22Rv1 (cell line): ENCODE measurements at regions not wholly inside any gene's neighbourhood (a gene's known extent, or its start where the extent isn't known, plus 50 kb on each side); places are given as distances from the start of the nearest gene placed in this dataset.

ENCODE experiments used
- ZFX ChIP-seq: fragments of 450-650 bp; IDR thresholded peaks from 2 replicates; pipeline ENCODE4 v1.6.1; 2017; ENCODE audit warnings: antibody characterized with exemption, borderline replicate concordance
- TF ChIP-seq, protein P1 (sequence below): fragments of 450-650 bp; IDR thresholded peaks from 2 replicates; pipeline ENCODE4 v1.5.1; 2017; ENCODE audit warnings: mild to moderate bottlenecking

DNA sequence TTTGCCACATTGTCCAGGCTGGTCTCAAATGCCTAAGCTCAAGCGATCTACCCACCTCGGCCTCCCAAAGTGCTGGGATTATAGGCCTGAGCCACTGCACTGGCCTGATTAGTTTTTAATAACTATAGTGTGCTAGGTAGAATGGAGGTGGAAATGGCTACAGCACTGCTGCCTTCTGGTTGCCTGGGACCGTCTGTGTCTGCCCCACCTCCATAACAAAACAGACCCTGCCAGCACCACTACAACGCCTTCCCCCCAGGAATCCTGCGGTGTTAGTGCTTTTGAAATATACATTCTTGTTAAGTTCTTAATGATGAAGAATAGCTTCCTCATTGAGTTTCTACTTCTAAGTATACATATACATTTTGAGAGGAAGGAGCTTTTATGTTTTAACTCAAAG, 148.2 kb upstream of the ITGA6 start:
- TF ChIP-seq, protein P1, sequence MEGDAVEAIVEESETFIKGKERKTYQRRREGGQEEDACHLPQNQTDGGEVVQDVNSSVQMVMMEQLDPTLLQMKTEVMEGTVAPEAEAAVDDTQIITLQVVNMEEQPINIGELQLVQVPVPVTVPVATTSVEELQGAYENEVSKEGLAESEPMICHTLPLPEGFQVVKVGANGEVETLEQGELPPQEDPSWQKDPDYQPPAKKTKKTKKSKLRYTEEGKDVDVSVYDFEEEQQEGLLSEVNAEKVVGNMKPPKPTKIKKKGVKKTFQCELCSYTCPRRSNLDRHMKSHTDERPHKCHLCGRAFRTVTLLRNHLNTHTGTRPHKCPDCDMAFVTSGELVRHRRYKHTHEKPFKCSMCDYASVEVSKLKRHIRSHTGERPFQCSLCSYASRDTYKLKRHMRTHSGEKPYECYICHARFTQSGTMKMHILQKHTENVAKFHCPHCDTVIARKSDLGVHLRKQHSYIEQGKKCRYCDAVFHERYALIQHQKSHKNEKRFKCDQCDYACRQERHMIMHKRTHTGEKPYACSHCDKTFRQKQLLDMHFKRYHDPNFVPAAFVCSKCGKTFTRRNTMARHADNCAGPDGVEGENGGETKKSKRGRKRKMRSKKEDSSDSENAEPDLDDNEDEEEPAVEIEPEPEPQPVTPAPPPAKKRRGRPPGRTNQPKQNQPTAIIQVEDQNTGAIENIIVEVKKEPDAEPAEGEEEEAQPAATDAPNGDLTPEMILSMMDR: no peak
- no peak for TF ChIP-seq ZFX
